DOHH2 (cell line): ENCODE measurements at regions not wholly inside any gene's neighbourhood (a gene's known extent, or its start where the extent isn't known, plus 50 kb on each side); places are given as distances from the start of the nearest gene placed in this dataset.

ENCODE experiments used
- H3F3A ChIP-seq: fragments of 200-600 bp; sonication (generic), shearing (Covaris generic); 2 replicates; pipeline ENCODE4 v1.6.0; 2016; ENCODE audit warnings: antibody characterized with exemption, mild to moderate bottlenecking; ENCODE audit not compliant: control insufficient read depth, insufficient read depth
- H3K27ac ChIP-seq: fragments of 200-600 bp; sonication (generic); 2 replicates; pipeline ENCODE4 v1.5.1; 2014; ENCODE audit warnings: low read depth, mild to moderate bottlenecking, low read length, moderate library complexity
- H3K27me3 ChIP-seq: fragments of 200-600 bp; sonication (generic); 2 replicates; pipeline ENCODE4 v1.6.1; 2014; ENCODE audit warnings: mild to moderate bottlenecking, low read length, mixed read lengths; ENCODE audit not compliant: control insufficient read depth
- H3K36me3 ChIP-seq: fragments of 200-600 bp; sonication (generic); 2 replicates; pipeline ENCODE4 v1.6.1; 2014; ENCODE audit warnings: mild to moderate bottlenecking, low read length, moderate library complexity, mixed read lengths; ENCODE audit not compliant: control insufficient read depth
- H3K4me1 ChIP-seq: fragments of 200-600 bp; sonication (generic); 2 replicates; pipeline ENCODE4 v1.6.1; 2014; ENCODE audit warnings: mild to moderate bottlenecking, low read length, mixed read lengths; ENCODE audit not compliant: control insufficient read depth
- H3K4me2 ChIP-seq: fragments of 200-600 bp; sonication (generic); 2 replicates; pipeline ENCODE4 v1.6.0; 2014; ENCODE audit warnings: mild to moderate bottlenecking, low read length, moderate library complexity
- H3K4me3 ChIP-seq: fragments of 200-600 bp; sonication (generic); 2 replicates; pipeline ENCODE4 v1.5.1; 2014; ENCODE audit warnings: mild to moderate bottlenecking, low read length, mixed read lengths
- H3K79me2 ChIP-seq: fragments of 200-600 bp; sonication (generic); 2 replicates; pipeline ENCODE4 v1.6.1; 2014; ENCODE audit warnings: mild to moderate bottlenecking, low read length, mixed read lengths; ENCODE audit not compliant: control insufficient read depth
- H3K9me2 ChIP-seq: fragments of 200-600 bp; sonication (generic); replicated peaks from 2 replicates; pipeline ENCODE4 v1.6.1; 2014; ENCODE audit warnings: mild to moderate bottlenecking, low read length, mixed read lengths; ENCODE audit not compliant: control insufficient read depth
- H3K9me3 ChIP-seq: fragments of 200-600 bp; sonication (generic); 2 replicates; pipeline ENCODE4 v1.6.1; 2014; ENCODE audit warnings: antibody characterized with exemption, low read length, mixed read lengths; ENCODE audit not compliant: control insufficient read depth, insufficient read depth
- H4K20me1 ChIP-seq: fragments of 200-600 bp; sonication (generic); 2 replicates; pipeline ENCODE4 v1.6.0; 2014; ENCODE audit warnings: low read depth, mild to moderate bottlenecking, antibody characterized with exemption, low read length, moderate library complexity; ENCODE audit not compliant: control insufficient read depth, insufficient read depth
- CTCF ChIP-seq: fragments of 200-600 bp; sonication (generic); IDR thresholded peaks from one replicate; pipeline ENCODE4 v1.5.1; 2014; ENCODE audit warnings: antibody characterized with exemption, mild to moderate bottlenecking, low read depth, low read length; ENCODE audit not compliant: poor library complexity, severe bottlenecking
- EZH2phosphoT487 ChIP-seq: fragments of 200-600 bp; sonication (generic); IDR thresholded peaks from 2 replicates; pipeline ENCODE4 v1.6.1; 2017; ENCODE audit warnings: borderline replicate concordance, mild to moderate bottlenecking, antibody characterized with exemption, low read length, moderate library complexity, mixed read lengths

- H3K4me2 ChIP-seq, result no peak overlapping the region
- no peaks in the 10 kb centered on the region for H3K27me3 ChIP-seq
- no peak for TF ChIP-seq CTCF
- TF ChIP-seq EZH2phosphoT487, result no peak
- no peaks in the 10 kb centered on the region for H3K9me3 ChIP-seq
- H3K27ac ChIP-seq, result no peak overlapping the region
- no peaks in the 10 kb centered on the region; the same call in 1 of the 2 replicates for H3K4me1 ChIP-seq
- no peaks in the 10 kb centered on the region for H3K79me2 ChIP-seq
- H3K4me3 ChIP-seq, result no peak overlapping the region
- no peaks in the 10 kb centered on the region for H3K36me3 ChIP-seq
- H3F3A ChIP-seq, result no peaks in the 10 kb centered on the region
- no peaks in the 10 kb centered on the region for H4K20me1 ChIP-seq
- no peaks in the 10 kb centered on the region for H3K9me2 ChIP-seq
Observed at GRCh38 chr2:60262178-60262577, 291.3 kb downstream of the BCL11A start.

- Histone ChIP-seq H3K36me3 (no peaks in the 10 kb centered on the region), H3K4me3 (no peak overlapping the region), H3K27me3 (no peaks in the 10 kb centered on the region), H3F3A (no peaks in the 10 kb centered on the region), H3K9me2 (no peaks in the 10 kb centered on the region), H4K20me1 (no peaks in the 10 kb centered on the region), H3K4me2 (no peak overlapping the region), H3K9me3 (no peaks in the 10 kb centered on the region), H3K79me2 (no peaks in the 10 kb centered on the region), H3K4me1 (no peaks in the 10 kb centered on the region; the same call in 1 of the 2 replicates), H3K27ac (no peak overlapping the region)
- no peak for TF ChIP-seq EZH2phosphoT487
- no peak for TF ChIP-seq CTCF
Observed at GRCh38 chr2:60260639-60261296, 292.7 kb downstream of the BCL11A start.

GRCh38 chr2:60259781-60260180 lies 293.7 kb downstream of the BCL11A start:
- Histone ChIP-seq H3F3A (no peaks in the 10 kb centered on the region), H3K9me3 (no peaks in the 10 kb centered on the region), H3K27me3 (no peaks in the 10 kb centered on the region), H3K79me2 (no peaks in the 10 kb centered on the region), H3K36me3 (no peaks in the 10 kb centered on the region), H3K9me2 (no peaks in the 10 kb centered on the region), H4K20me1 (no peaks in the 10 kb centered on the region), H3K4me1 (peaks cover 2% of the 10 kb centered on the region), H3K27ac (no peak overlapping the region), H3K4me3 (no peak overlapping the region), H3K4me2 (no peak overlapping the region)
- TF ChIP-seq EZH2phosphoT487, result no peak
- no peak for TF ChIP-seq CTCF
